ENCODE measurements at regions not wholly inside any gene's neighbourhood (a gene's known extent, or its start where the extent isn't known, plus 50 kb on each side); places are given as distances from the start of the nearest gene placed in this dataset.
"Not testable (repeated sequence)": the region's sequence is repeated elsewhere in the genome, so short reads cannot be mapped to it uniquely, and the experiment has no call there.

DNA sequence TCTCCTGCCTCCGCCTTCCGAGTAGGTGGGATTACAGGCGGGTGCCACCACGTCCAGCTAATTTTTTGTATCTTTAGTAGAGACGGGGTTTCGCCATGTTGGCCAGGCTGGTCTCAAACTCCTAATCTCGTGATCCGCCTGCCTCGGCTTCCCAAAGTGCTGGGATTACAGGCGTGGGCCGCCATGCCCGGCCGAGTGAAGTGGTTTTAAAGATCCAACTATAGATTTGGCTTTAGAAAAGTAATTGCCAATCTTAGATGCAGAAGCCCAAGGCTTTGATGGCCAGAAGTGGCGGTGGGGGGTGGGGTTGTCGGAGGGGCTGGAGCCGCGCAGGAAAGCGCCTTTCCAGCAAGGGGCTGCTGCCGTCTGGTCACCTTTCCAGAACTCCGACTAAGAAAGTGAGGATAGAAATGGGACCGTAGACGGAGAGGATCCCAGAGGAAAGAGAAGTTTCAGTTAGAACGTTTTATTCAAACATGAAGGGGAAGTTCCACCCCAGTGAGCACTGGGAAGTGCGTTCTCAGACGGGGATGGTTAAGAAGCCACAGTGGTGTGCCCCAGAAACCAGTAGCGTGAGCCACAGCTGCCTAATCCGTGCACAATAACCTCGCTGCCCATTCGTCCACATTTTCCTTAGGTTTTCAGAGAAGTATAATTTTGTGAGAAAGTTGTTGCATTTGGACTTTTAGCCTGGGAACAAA is 69.7 kb downstream of the DLL1 start:
- no peak overlapping the region for H3K27ac ChIP-seq
- H3K36me3 ChIP-seq: no peaks in the 10 kb centered on the region
- DNase-seq (ENCODE audit: low read depth in 1 of 2, low spot score in 1 of 2): no peak
- peaks cover 14% of the 10 kb centered on the region for H3K4me1 ChIP-seq (ENCODE audit: low read depth)
- H3K27me3 ChIP-seq: no peaks in the 10 kb centered on the region
- H3K9me3 ChIP-seq (ENCODE audit: low read depth): no peaks in the 10 kb centered on the region
- H3K4me3 ChIP-seq: no peak overlapping the region
- TF ChIP-seq, protein P1, sequence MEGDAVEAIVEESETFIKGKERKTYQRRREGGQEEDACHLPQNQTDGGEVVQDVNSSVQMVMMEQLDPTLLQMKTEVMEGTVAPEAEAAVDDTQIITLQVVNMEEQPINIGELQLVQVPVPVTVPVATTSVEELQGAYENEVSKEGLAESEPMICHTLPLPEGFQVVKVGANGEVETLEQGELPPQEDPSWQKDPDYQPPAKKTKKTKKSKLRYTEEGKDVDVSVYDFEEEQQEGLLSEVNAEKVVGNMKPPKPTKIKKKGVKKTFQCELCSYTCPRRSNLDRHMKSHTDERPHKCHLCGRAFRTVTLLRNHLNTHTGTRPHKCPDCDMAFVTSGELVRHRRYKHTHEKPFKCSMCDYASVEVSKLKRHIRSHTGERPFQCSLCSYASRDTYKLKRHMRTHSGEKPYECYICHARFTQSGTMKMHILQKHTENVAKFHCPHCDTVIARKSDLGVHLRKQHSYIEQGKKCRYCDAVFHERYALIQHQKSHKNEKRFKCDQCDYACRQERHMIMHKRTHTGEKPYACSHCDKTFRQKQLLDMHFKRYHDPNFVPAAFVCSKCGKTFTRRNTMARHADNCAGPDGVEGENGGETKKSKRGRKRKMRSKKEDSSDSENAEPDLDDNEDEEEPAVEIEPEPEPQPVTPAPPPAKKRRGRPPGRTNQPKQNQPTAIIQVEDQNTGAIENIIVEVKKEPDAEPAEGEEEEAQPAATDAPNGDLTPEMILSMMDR (IDR thresholded peaks at IDR 0.05; ENCODE audit: low read depth, low read length): no peak

DNA sequence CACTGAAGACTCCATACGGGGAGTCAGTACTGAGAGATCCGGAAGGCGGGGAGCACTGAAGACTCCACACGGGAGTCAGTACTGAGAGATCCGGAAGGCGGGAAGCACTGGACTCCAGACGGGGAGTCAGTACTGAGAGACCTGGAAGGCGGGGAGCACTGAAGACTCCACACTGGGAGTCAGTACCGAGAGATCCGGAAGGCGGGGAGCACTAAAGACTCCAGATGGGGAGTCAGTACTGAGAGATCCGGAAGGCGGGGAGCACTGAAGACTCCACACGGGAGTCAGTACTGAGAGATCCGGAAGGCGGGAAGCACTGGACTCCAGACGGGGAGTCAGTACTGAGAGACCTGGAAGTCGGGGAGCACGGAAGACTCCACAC is 77.2 kb downstream of the DLL1 start:
- H3K27me3 ChIP-seq; H3K36me3 ChIP-seq; DNase-seq (ENCODE audit: low read depth in 1 of 2, low spot score in 1 of 2); H3K9me3 ChIP-seq (ENCODE audit: low read depth); H3K27ac ChIP-seq; H3K4me1 ChIP-seq (ENCODE audit: low read depth); H3K4me3 ChIP-seq: not testable (repeated sequence)

DNA sequence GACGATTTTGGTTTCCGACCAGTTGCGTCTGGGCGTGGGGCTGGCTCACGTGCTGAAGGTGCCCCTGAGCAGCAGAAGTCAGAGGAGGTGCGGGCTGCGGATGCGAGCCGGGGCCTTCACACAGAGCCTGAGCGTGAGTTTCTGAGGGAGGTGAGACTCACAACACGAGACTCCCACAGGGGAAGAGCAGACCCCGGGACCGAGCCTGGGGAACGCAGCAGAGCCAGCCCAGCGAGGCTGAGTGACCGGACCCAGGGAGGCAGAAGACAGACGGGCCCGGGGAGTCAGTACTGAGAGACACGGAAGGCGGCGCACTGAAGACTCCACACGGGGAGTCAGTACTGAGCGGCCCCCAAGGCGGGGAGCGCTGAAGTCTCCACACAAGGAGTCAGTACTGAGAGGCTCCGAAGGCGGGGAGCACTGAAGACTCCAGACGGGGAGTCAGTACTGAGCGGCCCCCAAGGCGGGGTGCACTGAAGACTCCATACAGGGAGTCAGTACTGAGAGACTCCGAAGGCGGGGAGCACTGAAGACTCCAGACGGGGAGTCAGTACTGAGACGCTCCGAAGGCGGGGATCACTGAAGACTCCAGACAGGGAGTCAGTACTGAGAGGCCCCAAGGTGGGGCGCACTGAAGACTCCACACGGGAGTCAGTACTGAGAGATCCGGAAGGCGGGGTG is 77.8 kb downstream of the DLL1 start:
- Histone ChIP-seq H3K4me1 (ENCODE audit: low read depth) (no peaks in the 10 kb centered on the region), H3K27me3 (no peaks in the 10 kb centered on the region), H3K27ac (no peak overlapping the region), H3K9me3 (ENCODE audit: low read depth) (no peaks in the 10 kb centered on the region), H3K4me3 (no peak overlapping the region), H3K36me3 (no peaks in the 10 kb centered on the region)
- DNase-seq (ENCODE audit: low read depth in 1 of 2, low spot score in 1 of 2): no peak
- TF ChIP-seq, protein P1 (IDR thresholded peaks at IDR 0.05; ENCODE audit: low read depth, low read length): no peak

DNA sequence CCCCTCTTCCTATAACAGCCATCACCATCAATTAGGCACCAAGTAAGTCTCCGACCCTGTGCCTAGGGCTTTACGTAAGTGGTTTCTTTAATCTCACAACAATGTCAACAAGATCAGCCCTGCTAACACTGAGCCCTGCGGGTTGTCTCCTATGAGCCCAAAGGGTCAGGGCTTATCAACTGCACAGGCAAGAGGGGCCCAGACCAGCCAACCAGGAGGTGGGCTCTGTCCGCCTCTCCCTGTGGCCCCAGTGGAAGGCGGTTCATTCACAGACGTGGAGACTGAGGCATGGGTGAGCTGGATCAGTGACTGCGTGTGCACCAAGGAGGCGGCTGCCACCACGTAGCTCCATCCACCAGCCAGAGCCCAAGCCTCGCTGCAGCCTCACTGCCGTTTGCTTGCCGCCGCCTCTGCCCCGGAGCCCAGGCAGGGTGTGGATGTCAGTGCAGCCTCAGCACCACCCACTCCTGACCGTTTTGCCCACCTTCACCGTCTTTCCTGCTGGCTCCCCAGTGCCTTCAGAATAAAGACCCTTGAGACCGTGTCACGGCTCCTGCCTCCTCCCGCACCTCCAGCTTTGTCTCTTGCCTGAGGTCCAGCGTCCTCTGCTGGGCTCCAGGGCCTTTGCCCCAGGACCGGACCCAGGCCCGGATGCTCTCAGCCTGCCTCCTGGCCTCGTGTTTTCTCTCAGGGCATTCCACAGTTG is 78.7 kb downstream of the DLL1 start:
- H3K4me3 ChIP-seq: no peak overlapping the region
- no peaks in the 10 kb centered on the region for H3K27me3 ChIP-seq
- no peaks in the 10 kb centered on the region for H3K9me3 ChIP-seq (ENCODE audit: low read depth)
- no peaks in the 10 kb centered on the region for H3K4me1 ChIP-seq (ENCODE audit: low read depth)
- H3K36me3 ChIP-seq: no peaks in the 10 kb centered on the region
- TF ChIP-seq, protein P1 (IDR thresholded peaks at IDR 0.05; ENCODE audit: low read depth, low read length): no peak
- no peak overlapping the region for H3K27ac ChIP-seq
- DNase-seq (ENCODE audit: low read depth in 1 of 2, low spot score in 1 of 2): no peak

DNA sequence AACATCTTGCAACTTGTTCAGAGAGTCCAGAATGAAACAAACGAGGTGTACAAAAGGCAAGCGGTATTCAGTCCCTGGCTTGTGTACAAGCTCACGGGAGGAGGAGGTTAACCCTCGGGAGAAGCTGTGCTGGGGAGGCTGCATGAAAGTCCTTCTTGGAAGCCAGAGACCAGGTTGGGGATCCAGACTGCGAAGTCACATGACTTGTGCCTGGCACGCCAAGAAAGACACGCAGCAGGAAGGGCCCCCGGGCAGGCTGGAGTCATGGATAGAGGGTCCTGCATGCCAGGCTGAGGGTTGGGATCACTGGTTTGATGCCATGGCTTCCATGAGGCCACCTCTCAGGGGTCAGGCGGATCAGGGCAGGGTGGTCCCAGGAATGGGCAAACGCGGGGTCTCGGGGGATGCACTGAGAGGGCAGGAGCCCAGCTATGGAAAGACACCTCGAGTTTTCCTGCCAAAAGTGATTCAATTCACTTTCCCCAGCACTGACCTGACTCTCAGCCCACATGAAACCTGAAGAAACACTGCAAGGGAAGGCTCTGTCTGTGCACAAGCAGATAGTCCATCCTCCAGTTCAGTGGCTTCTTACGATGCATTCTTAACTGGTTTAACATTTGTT is 79.4 kb downstream of the DLL1 start:
- H3K36me3 ChIP-seq: no peaks in the 10 kb centered on the region
- no peaks in the 10 kb centered on the region for H3K27me3 ChIP-seq
- no peaks in the 10 kb centered on the region for H3K4me1 ChIP-seq (ENCODE audit: low read depth)
- H3K9me3 ChIP-seq (ENCODE audit: low read depth): no peaks in the 10 kb centered on the region
- no peak overlapping the region for H3K4me3 ChIP-seq
- DNase-seq (ENCODE audit: low read depth in 1 of 2, low spot score in 1 of 2): no peak
- H3K27ac ChIP-seq: no peak overlapping the region
- TF ChIP-seq, protein P1 (IDR thresholded peaks at IDR 0.05; ENCODE audit: low read depth, low read length): no peak
